ENCODE measurements at regions not wholly inside any gene's neighbourhood (a gene's known extent, or its start where the extent isn't known, plus 50 kb on each side); places are given as distances from the start of the nearest gene placed in this dataset.

GRCh38 chr10:31081937-31082840 is 50.5 kb upstream of the ZNF438 start:
- no peak for DNase-seq (ENCODE audit: low spot score)

GRCh38 chr10:31083765-31084184 is 52.1 kb upstream of the ZNF438 start:
- DNase-seq (ENCODE audit: low spot score), result no peak

- DNase-seq (ENCODE audit: low spot score), result no peak
These were observed 55.3 kb upstream of the ZNF438 start for GRCh38 chr10:31087011-31087410.

GRCh38 chr10:31087851-31088250 is 56.2 kb upstream of the ZNF438 start:
- DNase-seq (ENCODE audit: low spot score), result no peak

GRCh38 chr10:31090894-31091607 is 59.4 kb upstream of the ZNF438 start:
- DNase-seq (ENCODE audit: low spot score), result no peak

GRCh38 chr10:31095677-31096560 is 64.3 kb upstream of the ZNF438 start:
- no peak for DNase-seq (ENCODE audit: low spot score)

GRCh38 chr10:31098046-31098445 is 66.4 kb upstream of the ZNF438 start:
- no peak for DNase-seq (ENCODE audit: low spot score)

GRCh38 chr10:31099094-31099493 is 67.4 kb upstream of the ZNF438 start:
- no peak for DNase-seq (ENCODE audit: low spot score)

- no peak for DNase-seq (ENCODE audit: low spot score)
These were observed 68.0 kb upstream of the ZNF438 start for GRCh38 chr10:31099664-31100063.

- DNase-seq (ENCODE audit: low spot score), result no peak
These were observed 68.5 kb upstream of the ZNF438 start for GRCh38 chr10:31100115-31100601.

- DNase-seq (ENCODE audit: low spot score), result no peak
These were observed 69.0 kb upstream of the ZNF438 start for GRCh38 chr10:31100662-31101061.

GRCh38 chr10:31101123-31101522 is 69.5 kb upstream of the ZNF438 start:
- DNase-seq (ENCODE audit: low spot score), result no peak

- DNase-seq (ENCODE audit: low spot score), result no peak
These were observed 70.8 kb upstream of the ZNF438 start for GRCh38 chr10:31102421-31102820.

GRCh38 chr10:31103112-31103511 is 71.4 kb upstream of the ZNF438 start:
- no peak for DNase-seq (ENCODE audit: low spot score)

- no peak for DNase-seq (ENCODE audit: low spot score)
These were observed 81.3 kb upstream of the ZNF438 start for GRCh38 chr10:31112961-31113360.

- DNase-seq (ENCODE audit: low spot score), result no peak
These were observed 84.6 kb upstream of the ZNF438 start for GRCh38 chr10:31116226-31116625.

- no peak for DNase-seq (ENCODE audit: low spot score)
These were observed 86.9 kb upstream of the ZNF438 start for GRCh38 chr10:31118556-31118955.

- no peak for DNase-seq (ENCODE audit: low spot score)
These were observed 88.7 kb upstream of the ZNF438 start for GRCh38 chr10:31120392-31120791.

- DNase-seq (ENCODE audit: low spot score), result no peak
These were observed 89.5 kb upstream of the ZNF438 start for GRCh38 chr10:31120961-31121685.

GRCh38 chr10:31121757-31122577 is 90.3 kb upstream of the ZNF438 start:
- DNase-seq (ENCODE audit: low spot score), result no peak

- DNase-seq (ENCODE audit: low spot score), result no peak
These were observed 92.3 kb upstream of the ZNF438 start for GRCh38 chr10:31123946-31124345.

Data from ecto neural progenitor cell (in vitro differentiated cells).